OCI-LY7 (cell line): ENCODE measurements at regions not wholly inside any gene's neighbourhood (a gene's known extent, or its start where the extent isn't known, plus 50 kb on each side); places are given as distances from the start of the nearest gene placed in this dataset.

Experiments
- EZH2phosphoT487 ChIP-seq: fragments of 200-600 bp; sonication (generic); IDR thresholded peaks from 2 replicates; pipeline ENCODE4 v1.6.1; 2018; ENCODE audit warnings: low read depth, borderline replicate concordance, mild to moderate bottlenecking, mixed run types, antibody characterized with exemption, low read length, moderate library complexity, mixed read lengths
- TF ChIP-seq, protein P1 (sequence below): fragments of 200-600 bp; sonication (generic); conservative IDR thresholded peaks from 2 replicates; pipeline ENCODE4 v1.5.1; 2014; ENCODE audit warnings: mild to moderate bottlenecking, antibody characterized with exemption, low read length, moderate library complexity, mixed read lengths

DNA sequence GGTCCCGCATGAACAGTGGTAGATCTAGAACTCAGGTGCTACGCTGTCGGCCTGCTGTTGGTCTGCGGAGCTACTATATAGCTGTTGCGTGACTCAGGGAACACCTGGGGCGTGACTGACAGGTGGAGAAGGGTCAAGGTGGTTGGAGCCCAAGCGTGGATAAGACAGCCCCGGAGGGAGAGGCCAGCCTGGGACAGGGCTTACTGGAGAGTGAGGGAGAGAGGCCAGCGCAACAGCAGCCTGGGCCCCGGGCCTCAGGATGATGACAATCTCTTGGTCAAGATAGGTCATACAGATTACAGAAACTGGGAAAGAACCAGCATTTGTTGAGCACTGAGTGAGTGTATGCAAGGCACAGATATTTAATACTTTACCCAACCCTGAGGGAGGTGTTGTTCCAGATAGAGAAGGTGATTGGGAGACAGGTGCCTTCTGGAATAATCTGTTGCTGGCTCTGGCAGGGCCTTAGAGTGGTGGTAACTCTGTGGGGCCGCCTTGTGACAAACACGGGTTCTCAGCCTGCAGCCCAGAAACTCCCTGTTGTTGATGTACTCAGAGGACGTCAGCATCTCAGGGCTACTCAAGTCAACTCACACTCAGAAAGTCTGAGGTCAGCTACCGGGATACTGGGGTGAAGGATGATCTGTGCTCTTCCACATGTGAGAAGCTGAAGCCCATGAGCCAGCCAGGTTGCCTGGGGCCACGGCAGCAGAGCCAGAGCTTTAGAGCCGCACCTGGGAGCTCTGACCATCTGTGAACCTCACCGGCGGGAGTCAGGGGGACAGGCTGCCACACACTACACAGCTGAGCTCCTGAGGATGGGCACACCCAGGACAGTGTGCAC is 265.4 kb upstream of the HES1 start:
- TF ChIP-seq, protein P1, sequence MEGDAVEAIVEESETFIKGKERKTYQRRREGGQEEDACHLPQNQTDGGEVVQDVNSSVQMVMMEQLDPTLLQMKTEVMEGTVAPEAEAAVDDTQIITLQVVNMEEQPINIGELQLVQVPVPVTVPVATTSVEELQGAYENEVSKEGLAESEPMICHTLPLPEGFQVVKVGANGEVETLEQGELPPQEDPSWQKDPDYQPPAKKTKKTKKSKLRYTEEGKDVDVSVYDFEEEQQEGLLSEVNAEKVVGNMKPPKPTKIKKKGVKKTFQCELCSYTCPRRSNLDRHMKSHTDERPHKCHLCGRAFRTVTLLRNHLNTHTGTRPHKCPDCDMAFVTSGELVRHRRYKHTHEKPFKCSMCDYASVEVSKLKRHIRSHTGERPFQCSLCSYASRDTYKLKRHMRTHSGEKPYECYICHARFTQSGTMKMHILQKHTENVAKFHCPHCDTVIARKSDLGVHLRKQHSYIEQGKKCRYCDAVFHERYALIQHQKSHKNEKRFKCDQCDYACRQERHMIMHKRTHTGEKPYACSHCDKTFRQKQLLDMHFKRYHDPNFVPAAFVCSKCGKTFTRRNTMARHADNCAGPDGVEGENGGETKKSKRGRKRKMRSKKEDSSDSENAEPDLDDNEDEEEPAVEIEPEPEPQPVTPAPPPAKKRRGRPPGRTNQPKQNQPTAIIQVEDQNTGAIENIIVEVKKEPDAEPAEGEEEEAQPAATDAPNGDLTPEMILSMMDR: no peak
- no peak for TF ChIP-seq EZH2phosphoT487
